A549 (cell line): ENCODE measurements at regions not wholly inside any gene's neighbourhood (a gene's known extent, or its start where the extent isn't known, plus 50 kb on each side); places are given as distances from the start of the nearest gene placed in this dataset.

Experiments used
- CEBPB ChIP-seq, 2 experiments: fragments of >200 bp in 1 of 2; sonication (Bioruptor Twin) in 1 of 2; formaldehyde crosslinking in 1 of 2; IDR thresholded peaks; 2 replicates each; pipeline ENCODE4 v1.6.1; 2012 to 2016
- CHD4 ChIP-seq: fragments of 200-600 bp; sonication (generic); IDR thresholded peaks from 2 replicates; pipeline ENCODE4 v1.6.1; 2016; ENCODE audit warnings: antibody characterized with exemption, mild to moderate bottlenecking, borderline replicate concordance
- EP300 ChIP-seq, 2 experiments: fragments of >200 bp; sonication (Bioruptor Twin); formaldehyde crosslinking; IDR thresholded peaks; 2 replicates in 1 of 2; 3 replicates in 1 of 2; pipeline ENCODE4 v1.6.1; 2016 to 2017
- KDM1A ChIP-seq: fragments of 200-600 bp; sonication (generic); IDR thresholded peaks from 2 replicates; pipeline ENCODE4 v1.6.1; 2016; ENCODE audit warnings: low read depth, mild to moderate bottlenecking
- MYC ChIP-seq: IDR thresholded peaks from 2 replicates; pipeline ENCODE4 v1.6.1; 2012; ENCODE audit warnings: mild to moderate bottlenecking, inconsistent platforms, low read length, improper control_type of control experiment, borderline replicate concordance
- NPAS2 ChIP-seq: fragments of 250-450 bp; sonication (Bioruptor Pico); IDR thresholded peaks from 2 replicates; pipeline ENCODE4 v1.8.0; 2022; ENCODE audit warnings: mild to moderate bottlenecking, moderate library complexity, borderline replicate concordance
- POLR2A ChIP-seq: IDR thresholded peaks from 2 replicates; pipeline ENCODE4 v1.6.1; 2012; ENCODE audit warnings: mild to moderate bottlenecking, low read length
- RNF2 ChIP-seq: fragments of 200-600 bp; sonication (generic); IDR thresholded peaks from 2 replicates; pipeline ENCODE4 v1.6.1; 2016; ENCODE audit warnings: low read depth, mild to moderate bottlenecking, antibody characterized with exemption, moderate library complexity, borderline replicate concordance
- SMC3 ChIP-seq: fragments of >200 bp; sonication (Bioruptor Twin); formaldehyde crosslinking; IDR thresholded peaks from 3 replicates; pipeline ENCODE4 v1.6.1; 2018; ENCODE audit warnings: inconsistent platforms
- SREBF2 ChIP-seq: fragments of 450-650 bp; IDR thresholded peaks from 2 replicates; pipeline ENCODE4 v1.6.1; 2014; ENCODE audit warnings: mild to moderate bottlenecking, moderate library complexity
- ZSCAN20 ChIP-seq: fragments of 250-450 bp; sonication (Bioruptor Pico); IDR thresholded peaks from 2 replicates; pipeline ENCODE4 v1.8.0; 2022; ENCODE audit warnings: mild to moderate bottlenecking, moderate library complexity
- TF ChIP-seq, protein P1 (sequence below): fragments of >200 bp; sonication (Bioruptor Twin); formaldehyde crosslinking; IDR thresholded peaks from 3 replicates; pipeline ENCODE4 v1.5.1; 2016
- TF ChIP-seq, protein P2 (sequence below): fragments of 200-600 bp; sonication (generic); IDR thresholded peaks from 2 replicates; pipeline ENCODE4 v1.6.1; 2016; ENCODE audit warnings: antibody characterized with exemption, mild to moderate bottlenecking, moderate library complexity

DNA sequence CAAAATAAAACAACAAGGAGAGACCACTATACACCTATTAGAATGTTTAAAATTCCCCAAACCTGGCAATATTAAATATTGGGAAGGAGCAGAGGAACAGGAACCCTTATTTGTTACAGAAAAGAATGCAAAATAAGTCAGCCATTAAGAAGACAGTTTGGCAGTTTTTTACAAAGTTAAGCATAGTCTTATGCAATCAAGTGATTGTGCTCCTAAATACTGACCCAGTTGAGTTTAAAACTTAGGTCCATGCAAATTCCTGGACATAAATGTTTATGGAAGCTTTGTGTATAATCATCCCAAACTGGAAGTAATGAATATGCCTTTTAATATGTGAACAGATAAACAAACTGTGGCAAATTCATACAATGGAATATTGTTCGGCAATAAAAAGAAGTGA is 72.9 kb upstream of the RGS4 start:
- no peak for TF ChIP-seq NPAS2 (CRISPR knock-in tag)
- TF ChIP-seq, protein P1, sequence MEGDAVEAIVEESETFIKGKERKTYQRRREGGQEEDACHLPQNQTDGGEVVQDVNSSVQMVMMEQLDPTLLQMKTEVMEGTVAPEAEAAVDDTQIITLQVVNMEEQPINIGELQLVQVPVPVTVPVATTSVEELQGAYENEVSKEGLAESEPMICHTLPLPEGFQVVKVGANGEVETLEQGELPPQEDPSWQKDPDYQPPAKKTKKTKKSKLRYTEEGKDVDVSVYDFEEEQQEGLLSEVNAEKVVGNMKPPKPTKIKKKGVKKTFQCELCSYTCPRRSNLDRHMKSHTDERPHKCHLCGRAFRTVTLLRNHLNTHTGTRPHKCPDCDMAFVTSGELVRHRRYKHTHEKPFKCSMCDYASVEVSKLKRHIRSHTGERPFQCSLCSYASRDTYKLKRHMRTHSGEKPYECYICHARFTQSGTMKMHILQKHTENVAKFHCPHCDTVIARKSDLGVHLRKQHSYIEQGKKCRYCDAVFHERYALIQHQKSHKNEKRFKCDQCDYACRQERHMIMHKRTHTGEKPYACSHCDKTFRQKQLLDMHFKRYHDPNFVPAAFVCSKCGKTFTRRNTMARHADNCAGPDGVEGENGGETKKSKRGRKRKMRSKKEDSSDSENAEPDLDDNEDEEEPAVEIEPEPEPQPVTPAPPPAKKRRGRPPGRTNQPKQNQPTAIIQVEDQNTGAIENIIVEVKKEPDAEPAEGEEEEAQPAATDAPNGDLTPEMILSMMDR, result no peak
- no peak for TF ChIP-seq KDM1A
- no peak for TF ChIP-seq EP300 (IDR thresholded peaks at IDR 0.05)
- no peak for TF ChIP-seq POLR2A
- TF ChIP-seq ZSCAN20 (CRISPR knock-in tag), result no peak
- TF ChIP-seq SREBF2, result no peak
- no peak for TF ChIP-seq CHD4
- TF ChIP-seq RNF2, result no peak
- TF ChIP-seq MYC, result no peak
- TF ChIP-seq, protein P2, sequence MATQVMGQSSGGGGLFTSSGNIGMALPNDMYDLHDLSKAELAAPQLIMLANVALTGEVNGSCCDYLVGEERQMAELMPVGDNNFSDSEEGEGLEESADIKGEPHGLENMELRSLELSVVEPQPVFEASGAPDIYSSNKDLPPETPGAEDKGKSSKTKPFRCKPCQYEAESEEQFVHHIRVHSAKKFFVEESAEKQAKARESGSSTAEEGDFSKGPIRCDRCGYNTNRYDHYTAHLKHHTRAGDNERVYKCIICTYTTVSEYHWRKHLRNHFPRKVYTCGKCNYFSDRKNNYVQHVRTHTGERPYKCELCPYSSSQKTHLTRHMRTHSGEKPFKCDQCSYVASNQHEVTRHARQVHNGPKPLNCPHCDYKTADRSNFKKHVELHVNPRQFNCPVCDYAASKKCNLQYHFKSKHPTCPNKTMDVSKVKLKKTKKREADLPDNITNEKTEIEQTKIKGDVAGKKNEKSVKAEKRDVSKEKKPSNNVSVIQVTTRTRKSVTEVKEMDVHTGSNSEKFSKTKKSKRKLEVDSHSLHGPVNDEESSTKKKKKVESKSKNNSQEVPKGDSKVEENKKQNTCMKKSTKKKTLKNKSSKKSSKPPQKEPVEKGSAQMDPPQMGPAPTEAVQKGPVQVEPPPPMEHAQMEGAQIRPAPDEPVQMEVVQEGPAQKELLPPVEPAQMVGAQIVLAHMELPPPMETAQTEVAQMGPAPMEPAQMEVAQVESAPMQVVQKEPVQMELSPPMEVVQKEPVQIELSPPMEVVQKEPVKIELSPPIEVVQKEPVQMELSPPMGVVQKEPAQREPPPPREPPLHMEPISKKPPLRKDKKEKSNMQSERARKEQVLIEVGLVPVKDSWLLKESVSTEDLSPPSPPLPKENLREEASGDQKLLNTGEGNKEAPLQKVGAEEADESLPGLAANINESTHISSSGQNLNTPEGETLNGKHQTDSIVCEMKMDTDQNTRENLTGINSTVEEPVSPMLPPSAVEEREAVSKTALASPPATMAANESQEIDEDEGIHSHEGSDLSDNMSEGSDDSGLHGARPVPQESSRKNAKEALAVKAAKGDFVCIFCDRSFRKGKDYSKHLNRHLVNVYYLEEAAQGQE, result no peak
- TF ChIP-seq CEBPB (IDR thresholded peaks at IDR 0.05), result peak in 1 of 2 experiments; percentile 15; a peak in 1 of 4 replicates
- TF ChIP-seq SMC3, result no peak
